Cardiac fibroblast (primary cell): ENCODE measurements at regions not wholly inside any gene's neighbourhood (a gene's known extent, or its start where the extent isn't known, plus 50 kb on each side); places are given as distances from the start of the nearest gene placed in this dataset.

Source experiments
- DNase-seq, 2 donors: peaks; one replicate each; pipeline versions ENCODE4 v3.0.0 to v3.0.0-alpha.2; 2010; ENCODE audit warnings: low read depth in 2 of 2
- H3K4me3 ChIP-seq, 2 donors: replicated peaks in 1 of 2; 1 replicate in 1 of 2; 2 replicates in 1 of 2; pipeline ENCODE4 v1.5.1; 2011; ENCODE audit warnings: low read depth in 2 of 2, low read length in 2 of 2, mild to moderate bottlenecking in 2 of 2, moderate library complexity in 1 of 2
- TF ChIP-seq, protein P1 (sequence below): IDR thresholded peaks from one replicate; pipeline ENCODE4 v1.5.1; 2011; ENCODE audit warnings: low read depth, mild to moderate bottlenecking, low read length, inconsistent platforms

DNA sequence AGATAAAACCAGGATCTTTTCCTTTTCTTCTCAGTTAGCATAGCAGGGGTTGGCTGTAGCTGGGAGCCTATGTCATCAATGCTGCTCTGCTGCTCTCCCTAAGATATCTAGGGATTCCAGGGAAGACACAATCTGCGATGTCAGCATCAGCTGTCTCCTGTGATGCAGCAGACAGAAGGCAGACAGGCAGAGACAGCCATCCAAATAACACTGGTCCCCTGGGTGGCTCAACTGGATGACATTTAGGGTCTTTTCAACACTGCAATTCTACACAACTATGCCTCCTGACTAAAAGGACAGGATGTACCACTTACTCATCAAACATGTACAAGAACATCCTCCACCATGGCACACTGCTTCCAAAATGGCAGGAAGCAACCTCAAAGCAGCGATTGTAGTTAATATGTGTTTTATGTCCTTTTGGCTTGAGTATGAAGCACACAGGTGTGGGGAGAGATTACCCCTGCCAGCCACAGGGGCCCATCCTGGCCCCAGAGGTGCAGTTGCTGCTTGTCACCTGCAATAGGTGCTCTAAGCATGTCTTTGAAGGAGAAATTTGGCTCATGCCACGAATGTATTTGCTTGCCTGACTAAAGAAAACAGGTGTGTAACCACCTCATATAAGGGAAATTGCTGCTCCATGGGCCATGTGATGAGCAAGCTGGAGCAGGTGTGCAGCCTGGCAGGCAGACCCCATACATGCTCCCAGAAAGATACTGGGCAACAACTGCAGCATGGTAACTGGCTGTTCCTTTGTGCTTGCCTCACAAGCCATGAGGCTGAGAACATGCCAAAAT is 357.8 kb downstream of the VPS13C start:
- no peak overlapping the region for H3K4me3 ChIP-seq
- no peak for DNase-seq
- TF ChIP-seq, protein P1, sequence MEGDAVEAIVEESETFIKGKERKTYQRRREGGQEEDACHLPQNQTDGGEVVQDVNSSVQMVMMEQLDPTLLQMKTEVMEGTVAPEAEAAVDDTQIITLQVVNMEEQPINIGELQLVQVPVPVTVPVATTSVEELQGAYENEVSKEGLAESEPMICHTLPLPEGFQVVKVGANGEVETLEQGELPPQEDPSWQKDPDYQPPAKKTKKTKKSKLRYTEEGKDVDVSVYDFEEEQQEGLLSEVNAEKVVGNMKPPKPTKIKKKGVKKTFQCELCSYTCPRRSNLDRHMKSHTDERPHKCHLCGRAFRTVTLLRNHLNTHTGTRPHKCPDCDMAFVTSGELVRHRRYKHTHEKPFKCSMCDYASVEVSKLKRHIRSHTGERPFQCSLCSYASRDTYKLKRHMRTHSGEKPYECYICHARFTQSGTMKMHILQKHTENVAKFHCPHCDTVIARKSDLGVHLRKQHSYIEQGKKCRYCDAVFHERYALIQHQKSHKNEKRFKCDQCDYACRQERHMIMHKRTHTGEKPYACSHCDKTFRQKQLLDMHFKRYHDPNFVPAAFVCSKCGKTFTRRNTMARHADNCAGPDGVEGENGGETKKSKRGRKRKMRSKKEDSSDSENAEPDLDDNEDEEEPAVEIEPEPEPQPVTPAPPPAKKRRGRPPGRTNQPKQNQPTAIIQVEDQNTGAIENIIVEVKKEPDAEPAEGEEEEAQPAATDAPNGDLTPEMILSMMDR, result no peak

DNA sequence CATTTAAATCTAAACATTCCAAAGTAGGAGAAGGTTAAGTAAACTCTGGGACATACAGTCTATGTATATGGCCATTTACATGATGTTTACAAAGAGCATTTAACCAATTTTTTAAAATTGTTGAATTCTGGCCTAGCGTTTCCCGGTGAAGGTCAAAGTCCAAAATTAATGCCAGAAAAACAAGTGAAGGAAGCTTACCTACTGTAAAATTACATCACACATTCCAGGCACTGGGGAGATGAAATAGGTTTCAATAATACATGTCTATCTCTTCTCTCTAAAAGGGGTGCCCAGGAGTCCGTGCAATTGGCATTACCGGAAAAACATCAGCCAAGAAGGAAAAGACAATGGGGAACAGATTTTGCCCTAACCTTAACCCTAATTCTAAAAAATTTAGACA is 358.8 kb downstream of the VPS13C start:
- TF ChIP-seq, protein P1, result no peak
- H3K4me3 ChIP-seq, result no peak overlapping the region
- no peak for DNase-seq

DNA sequence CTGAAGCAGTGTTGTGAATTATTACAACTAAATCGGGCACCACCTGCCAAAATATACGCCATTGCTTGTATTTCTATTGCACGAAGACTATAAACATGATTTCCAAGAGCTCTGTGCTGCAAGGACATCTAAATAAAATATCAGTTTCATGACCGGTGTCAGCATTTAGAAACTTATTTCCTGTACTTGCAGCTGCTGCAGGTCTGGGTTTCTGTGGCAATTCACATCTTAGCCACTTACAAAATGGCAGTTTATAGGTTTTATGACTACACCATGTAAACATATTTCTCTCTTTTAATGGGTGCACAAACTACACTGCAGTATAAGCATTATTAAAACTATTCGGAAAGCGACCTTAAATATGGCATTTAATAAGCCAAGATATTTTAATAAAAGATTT is 359.4 kb downstream of the VPS13C start:
- TF ChIP-seq, protein P1, result no peak
- no peak for DNase-seq
- no peak overlapping the region for H3K4me3 ChIP-seq

DNA sequence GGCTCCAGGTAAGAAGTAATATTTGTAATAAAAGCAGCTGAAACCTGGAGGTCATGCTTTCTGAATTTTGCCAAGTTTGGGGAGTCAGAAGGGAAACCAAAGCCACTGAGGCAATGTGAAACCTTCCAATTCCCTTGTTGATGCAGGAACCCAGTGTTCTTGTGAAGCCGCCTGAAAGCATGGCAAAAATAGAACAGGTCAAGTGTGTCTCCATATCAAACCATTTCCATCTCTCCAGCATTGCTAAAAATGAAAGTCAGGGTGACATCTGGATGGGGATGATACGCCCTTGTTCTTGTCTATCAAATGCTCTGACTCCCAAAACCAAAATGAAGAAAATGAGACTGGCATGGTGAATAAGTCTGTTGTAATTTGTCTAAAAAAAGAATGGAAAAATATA is 362.5 kb downstream of the VPS13C start:
- H3K4me3 ChIP-seq, result no peak overlapping the region
- no peak for DNase-seq
- TF ChIP-seq, protein P1, result no peak

DNA sequence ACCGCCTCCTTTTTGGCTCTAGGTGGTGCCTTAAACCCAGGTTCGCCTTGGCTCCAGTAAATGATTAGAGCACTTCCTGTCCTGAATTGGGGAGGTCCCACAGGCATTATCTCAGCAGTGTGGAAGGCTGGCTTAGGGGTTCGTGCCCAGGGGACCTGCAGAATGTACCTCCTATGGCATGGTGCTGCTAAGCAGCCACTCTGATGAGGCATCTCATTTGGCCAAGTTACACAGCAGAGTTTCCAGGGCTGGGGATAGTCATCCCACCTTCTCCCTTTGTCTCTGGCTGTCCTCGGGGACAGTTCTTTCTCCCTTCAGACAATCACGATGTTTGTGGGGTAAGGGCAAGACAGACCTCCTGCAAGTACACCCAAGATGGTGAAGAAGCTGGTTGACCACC is 371.2 kb downstream of the VPS13C start:
- TF ChIP-seq, protein P1, result no peak
- no peak for DNase-seq
- H3K4me3 ChIP-seq, result no peak overlapping the region

DNA sequence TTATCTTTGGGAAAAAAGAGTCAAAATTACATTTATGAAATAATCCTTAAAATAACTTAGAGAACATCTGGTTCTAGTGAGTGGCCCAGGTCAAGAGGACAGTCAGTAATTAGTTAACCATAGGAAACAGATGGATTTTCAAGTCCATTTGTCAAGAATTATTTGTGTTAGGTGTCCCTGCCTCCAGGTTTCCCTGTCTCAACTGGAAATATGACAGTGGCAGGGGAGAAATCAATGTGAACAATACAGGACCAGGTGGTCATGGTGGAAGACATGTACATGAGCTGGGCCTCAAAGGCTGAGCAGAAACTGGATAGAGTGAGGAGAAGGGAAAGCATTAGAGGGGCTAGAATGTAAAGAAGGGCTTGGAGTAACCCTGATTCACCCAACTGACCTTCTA is 372.6 kb downstream of the VPS13C start:
- TF ChIP-seq, protein P1, result no peak
- DNase-seq, result no peak
- H3K4me3 ChIP-seq, result no peak overlapping the region

DNA sequence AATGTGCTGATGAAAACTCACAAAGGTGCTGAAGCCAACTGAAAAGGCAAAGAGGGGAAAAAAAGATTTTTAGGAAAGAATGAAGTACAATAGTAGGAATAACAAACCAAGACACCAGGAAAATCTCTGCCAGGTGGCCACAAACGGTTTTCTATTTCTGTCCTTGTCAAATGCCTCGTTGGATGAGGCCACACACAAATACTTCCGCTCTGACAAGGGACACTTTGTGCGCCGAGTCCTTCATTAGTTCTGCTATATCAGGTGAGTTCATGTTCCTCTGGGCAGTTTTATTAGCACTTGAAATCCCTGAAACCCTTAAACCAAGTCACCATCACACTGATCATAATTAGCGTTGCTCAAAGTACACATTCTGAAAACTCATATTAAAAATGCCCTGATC is 373.1 kb downstream of the VPS13C start:
- TF ChIP-seq, protein P1, result no peak
- DNase-seq, result no peak
- H3K4me3 ChIP-seq, result no peak overlapping the region
